ENCODE measurements at regions not wholly inside any gene's neighbourhood (a gene's known extent, or its start where the extent isn't known, plus 50 kb on each side); places are given as distances from the start of the nearest gene placed in this dataset.

DNA sequence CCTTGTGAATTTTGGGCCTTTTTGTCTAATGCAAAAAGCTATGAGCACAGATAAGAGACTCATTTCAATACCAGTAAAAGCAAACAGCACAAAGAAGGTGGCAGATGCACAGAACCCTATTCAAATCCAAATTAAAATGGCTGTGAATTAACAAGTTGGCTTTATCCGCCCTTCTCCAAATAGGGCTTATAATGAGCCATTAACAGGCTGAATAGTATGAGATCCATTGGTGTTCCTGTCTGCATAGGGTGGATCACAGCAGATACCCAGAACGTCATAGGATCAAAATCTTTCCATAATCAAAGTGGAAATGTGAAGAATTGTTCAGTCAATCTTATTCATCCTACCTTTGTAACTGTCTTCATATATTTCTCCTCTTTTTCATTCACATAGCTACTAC, 282.4 kb upstream of the UMPS start:
- H3K27ac ChIP-seq (replicated peaks): no peak overlapping the region
- no peak for DNase-seq (ENCODE audit: low read depth in 1 of 2, low spot score in 1 of 2)
- H3K4me3 ChIP-seq (replicated peaks; ENCODE audit: insufficient read depth, low read length): no peak overlapping the region
- no peaks in the 10 kb centered on the region for H3K27me3 ChIP-seq (ENCODE audit: insufficient read depth, poor library complexity, severe bottlenecking)
- TF ChIP-seq GABPA (IDR thresholded peaks at IDR 0.05; ENCODE audit: low read depth) (no peak), SPI1 (IDR thresholded peaks at IDR 0.05; ENCODE audit: borderline replicate concordance, low read depth) (no peak), POLR2AphosphoS5 (IDR thresholded peaks at IDR 0.05; ENCODE audit: low read depth) (no peak)
- TF ChIP-seq, protein P1, sequence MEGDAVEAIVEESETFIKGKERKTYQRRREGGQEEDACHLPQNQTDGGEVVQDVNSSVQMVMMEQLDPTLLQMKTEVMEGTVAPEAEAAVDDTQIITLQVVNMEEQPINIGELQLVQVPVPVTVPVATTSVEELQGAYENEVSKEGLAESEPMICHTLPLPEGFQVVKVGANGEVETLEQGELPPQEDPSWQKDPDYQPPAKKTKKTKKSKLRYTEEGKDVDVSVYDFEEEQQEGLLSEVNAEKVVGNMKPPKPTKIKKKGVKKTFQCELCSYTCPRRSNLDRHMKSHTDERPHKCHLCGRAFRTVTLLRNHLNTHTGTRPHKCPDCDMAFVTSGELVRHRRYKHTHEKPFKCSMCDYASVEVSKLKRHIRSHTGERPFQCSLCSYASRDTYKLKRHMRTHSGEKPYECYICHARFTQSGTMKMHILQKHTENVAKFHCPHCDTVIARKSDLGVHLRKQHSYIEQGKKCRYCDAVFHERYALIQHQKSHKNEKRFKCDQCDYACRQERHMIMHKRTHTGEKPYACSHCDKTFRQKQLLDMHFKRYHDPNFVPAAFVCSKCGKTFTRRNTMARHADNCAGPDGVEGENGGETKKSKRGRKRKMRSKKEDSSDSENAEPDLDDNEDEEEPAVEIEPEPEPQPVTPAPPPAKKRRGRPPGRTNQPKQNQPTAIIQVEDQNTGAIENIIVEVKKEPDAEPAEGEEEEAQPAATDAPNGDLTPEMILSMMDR (IDR thresholded peaks at IDR 0.05; ENCODE audit: insufficient read depth, low read length): no peak
- TF ChIP-seq, protein P2, sequence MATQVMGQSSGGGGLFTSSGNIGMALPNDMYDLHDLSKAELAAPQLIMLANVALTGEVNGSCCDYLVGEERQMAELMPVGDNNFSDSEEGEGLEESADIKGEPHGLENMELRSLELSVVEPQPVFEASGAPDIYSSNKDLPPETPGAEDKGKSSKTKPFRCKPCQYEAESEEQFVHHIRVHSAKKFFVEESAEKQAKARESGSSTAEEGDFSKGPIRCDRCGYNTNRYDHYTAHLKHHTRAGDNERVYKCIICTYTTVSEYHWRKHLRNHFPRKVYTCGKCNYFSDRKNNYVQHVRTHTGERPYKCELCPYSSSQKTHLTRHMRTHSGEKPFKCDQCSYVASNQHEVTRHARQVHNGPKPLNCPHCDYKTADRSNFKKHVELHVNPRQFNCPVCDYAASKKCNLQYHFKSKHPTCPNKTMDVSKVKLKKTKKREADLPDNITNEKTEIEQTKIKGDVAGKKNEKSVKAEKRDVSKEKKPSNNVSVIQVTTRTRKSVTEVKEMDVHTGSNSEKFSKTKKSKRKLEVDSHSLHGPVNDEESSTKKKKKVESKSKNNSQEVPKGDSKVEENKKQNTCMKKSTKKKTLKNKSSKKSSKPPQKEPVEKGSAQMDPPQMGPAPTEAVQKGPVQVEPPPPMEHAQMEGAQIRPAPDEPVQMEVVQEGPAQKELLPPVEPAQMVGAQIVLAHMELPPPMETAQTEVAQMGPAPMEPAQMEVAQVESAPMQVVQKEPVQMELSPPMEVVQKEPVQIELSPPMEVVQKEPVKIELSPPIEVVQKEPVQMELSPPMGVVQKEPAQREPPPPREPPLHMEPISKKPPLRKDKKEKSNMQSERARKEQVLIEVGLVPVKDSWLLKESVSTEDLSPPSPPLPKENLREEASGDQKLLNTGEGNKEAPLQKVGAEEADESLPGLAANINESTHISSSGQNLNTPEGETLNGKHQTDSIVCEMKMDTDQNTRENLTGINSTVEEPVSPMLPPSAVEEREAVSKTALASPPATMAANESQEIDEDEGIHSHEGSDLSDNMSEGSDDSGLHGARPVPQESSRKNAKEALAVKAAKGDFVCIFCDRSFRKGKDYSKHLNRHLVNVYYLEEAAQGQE (IDR thresholded peaks at IDR 0.05; ENCODE audit: insufficient replicate concordance, low read depth): no peak

GRCh38 chr3:124448954-124449353, 281.3 kb upstream of the UMPS start:
- H3K27ac ChIP-seq (replicated peaks): no peak overlapping the region
- TF ChIP-seq GABPA (IDR thresholded peaks at IDR 0.05; ENCODE audit: low read depth) (no peak), SPI1 (IDR thresholded peaks at IDR 0.05; ENCODE audit: borderline replicate concordance, low read depth) (no peak), POLR2AphosphoS5 (IDR thresholded peaks at IDR 0.05; ENCODE audit: low read depth) (no peak)
- TF ChIP-seq, protein P2 (IDR thresholded peaks at IDR 0.05; ENCODE audit: insufficient replicate concordance, low read depth): no peak
- TF ChIP-seq, protein P1 (IDR thresholded peaks at IDR 0.05; ENCODE audit: insufficient read depth, low read length): no peak
- no peak overlapping the region for H3K4me3 ChIP-seq (replicated peaks; ENCODE audit: insufficient read depth, low read length)

GRCh38 chr3:124450366-124450765, 279.9 kb upstream of the UMPS start:
- no peak for DNase-seq (ENCODE audit: low read depth in 1 of 2, low spot score in 1 of 2)
- no peak for TF ChIP-seq POLR2AphosphoS5 (IDR thresholded peaks at IDR 0.05; ENCODE audit: low read depth)
- no peak for TF ChIP-seq GABPA (IDR thresholded peaks at IDR 0.05; ENCODE audit: low read depth)
- TF ChIP-seq, protein P2 (IDR thresholded peaks at IDR 0.05; ENCODE audit: insufficient replicate concordance, low read depth): no peak
- TF ChIP-seq, protein P1 (IDR thresholded peaks at IDR 0.05; ENCODE audit: insufficient read depth, low read length): no peak
- TF ChIP-seq SPI1 (IDR thresholded peaks at IDR 0.05; ENCODE audit: borderline replicate concordance, low read depth): no peak
- no peaks in the 10 kb centered on the region for H3K27me3 ChIP-seq (ENCODE audit: insufficient read depth, poor library complexity, severe bottlenecking)
- H3K27ac ChIP-seq (replicated peaks): no peak overlapping the region
- no peak overlapping the region for H3K4me3 ChIP-seq (replicated peaks; ENCODE audit: insufficient read depth, low read length)

More at GRCh38 chr3:124448954-124449353, 281.3 kb upstream of the UMPS start:
- no peak for DNase-seq (ENCODE audit: low read depth in 1 of 2, low spot score in 1 of 2)
- H3K27me3 ChIP-seq (ENCODE audit: insufficient read depth, poor library complexity, severe bottlenecking): no peaks in the 10 kb centered on the region
